GM18511 (cell line): ENCODE measurements at regions not wholly inside any gene's neighbourhood (a gene's known extent, or its start where the extent isn't known, plus 50 kb on each side); places are given as distances from the start of the nearest gene placed in this dataset.
"Not testable (repeated sequence)": the region's sequence is repeated elsewhere in the genome, so short reads cannot be mapped to it uniquely, and the experiment has no call there.

ENCODE experiments used
- ATAC-seq: cut with Tn5 transposase; IDR thresholded peaks from one replicate; pipeline ENCODE4 v1.9.1; 2021; ENCODE audit warnings: mild to moderate bottlenecking, moderate library complexity; ENCODE audit not compliant: unreplicated experiment

- not testable (repeated sequence) for ATAC-seq
These were observed 603.0 kb upstream of the MARCKS start for GRCh38 chr6:113254194-113254593.

- no peak for ATAC-seq
These were observed 598.4 kb upstream of the MARCKS start for GRCh38 chr6:113258771-113259170.

GRCh38 chr6:113271437-113271836, 585.7 kb upstream of the MARCKS start:
- no peak for ATAC-seq

GRCh38 chr6:113276601-113277000, 580.5 kb upstream of the MARCKS start:
- ATAC-seq, result no peak

GRCh38 chr6:113277111-113277510, 580.0 kb upstream of the MARCKS start:
- ATAC-seq, result no peak

- no peak for ATAC-seq
These were observed 576.1 kb upstream of the MARCKS start for GRCh38 chr6:113281014-113281413.

GRCh38 chr6:113281431-113281830, 575.7 kb upstream of the MARCKS start:
- no peak for ATAC-seq

- peak; percentile 83 for ATAC-seq
These were observed 569.7 kb upstream of the MARCKS start for GRCh38 chr6:113287396-113287795.

- no peak for ATAC-seq
These were observed 568.7 kb upstream of the MARCKS start for GRCh38 chr6:113288409-113288808.

GRCh38 chr6:113289166-113289565, 568.0 kb upstream of the MARCKS start:
- ATAC-seq, result no peak

GRCh38 chr6:113290684-113291083, 566.5 kb upstream of the MARCKS start:
- ATAC-seq, result no peak

GRCh38 chr6:113291751-113292445, 565.2 kb upstream of the MARCKS start:
- ATAC-seq, result no peak

- ATAC-seq, result peak; percentile 87
These were observed 564.3 kb upstream of the MARCKS start for GRCh38 chr6:113292646-113293422.

GRCh38 chr6:113293423-113293740, 563.8 kb upstream of the MARCKS start:
- no peak for ATAC-seq

- ATAC-seq, result no peak
These were observed 557.6 kb upstream of the MARCKS start for GRCh38 chr6:113299531-113299930.

- no peak for ATAC-seq
These were observed 555.5 kb upstream of the MARCKS start for GRCh38 chr6:113301651-113302050.

GRCh38 chr6:113304116-113304515, 553.0 kb upstream of the MARCKS start:
- ATAC-seq, result no peak

- ATAC-seq, result peak; percentile 98
These were observed 550.5 kb upstream of the MARCKS start for GRCh38 chr6:113306552-113307145.

- ATAC-seq, result no peak
These were observed 548.9 kb upstream of the MARCKS start for GRCh38 chr6:113308266-113308665.

GRCh38 chr6:113313841-113314240, 543.3 kb upstream of the MARCKS start:
- no peak for ATAC-seq

GRCh38 chr6:113315165-113315564, 542.0 kb upstream of the MARCKS start:
- ATAC-seq, result no peak

GRCh38 chr6:113315879-113316278, 541.3 kb upstream of the MARCKS start:
- ATAC-seq, result no peak
